UCSD-AML1 (cell line): ENCODE measurements at regions not wholly inside any gene's neighbourhood (a gene's known extent, or its start where the extent isn't known, plus 50 kb on each side); places are given as distances from the start of the nearest gene placed in this dataset.

Experiments used
- DNase-seq: peaks from one replicate; lab custom pipeline; 2025; ENCODE audit not compliant: unreplicated experiment; lab: John Stamatoyannopoulos, UW

GRCh38 chr1:229046251-229046853 is 224.6 kb upstream of the RAB4A start:
- no peak for DNase-seq

GRCh38 chr1:229047161-229047839 is 223.6 kb upstream of the RAB4A start:
- no peak for DNase-seq

- DNase-seq, result no peak
Measured at GRCh38 chr1:229047840-229048620, 222.9 kb upstream of the RAB4A start.

GRCh38 chr1:229048896-229049295 is 222.0 kb upstream of the RAB4A start:
- DNase-seq, result no peak

GRCh38 chr1:229056046-229056445 is 214.9 kb upstream of the RAB4A start:
- DNase-seq, result no peak

GRCh38 chr1:229058111-229058561 is 212.8 kb upstream of the RAB4A start:
- no peak for DNase-seq

GRCh38 chr1:229058729-229059128 is 212.2 kb upstream of the RAB4A start:
- no peak for DNase-seq

- no peak for DNase-seq
Measured at GRCh38 chr1:229059671-229060539, 211.0 kb upstream of the RAB4A start.

GRCh38 chr1:229062135-229062534 is 208.8 kb upstream of the RAB4A start:
- DNase-seq, result no peak

- no peak for DNase-seq
Measured at GRCh38 chr1:229063154-229063773, 207.6 kb upstream of the RAB4A start.

GRCh38 chr1:229064320-229065168 is 206.4 kb upstream of the RAB4A start:
- no peak for DNase-seq

- no peak for DNase-seq
Measured at GRCh38 chr1:229065613-229066012, 205.3 kb upstream of the RAB4A start.

- no peak for DNase-seq
Measured at GRCh38 chr1:229066591-229066990, 204.3 kb upstream of the RAB4A start.

- no peak for DNase-seq
Measured at GRCh38 chr1:229067546-229067945, 203.4 kb upstream of the RAB4A start.

GRCh38 chr1:229068270-229068987 is 202.5 kb upstream of the RAB4A start:
- peak; percentile 65 for DNase-seq

- DNase-seq, result no peak
Measured at GRCh38 chr1:229069176-229069575, 201.7 kb upstream of the RAB4A start.

GRCh38 chr1:229070168-229070567 is 200.7 kb upstream of the RAB4A start:
- no peak for DNase-seq

- no peak for DNase-seq
Measured at GRCh38 chr1:229073251-229073650, 197.7 kb upstream of the RAB4A start.

- DNase-seq, result no peak
Measured at GRCh38 chr1:229075217-229075616, 195.7 kb upstream of the RAB4A start.
